SK-N-SH (cell line): ENCODE measurements at regions not wholly inside any gene's neighbourhood (a gene's known extent, or its start where the extent isn't known, plus 50 kb on each side); places are given as distances from the start of the nearest gene placed in this dataset.

Source experiments
- CTCF ChIA-PET: fragments of 300-600, 350-600 bp; formaldehyde crosslinking; extraction: SDS; loops from one replicate; lab custom pipeline; 2021; lab: Yijun Ruan, JAX
- POLR2A ChIA-PET: fragments of 350-600 bp; sonication (Branson Sonifier 250); formaldehyde crosslinking; extraction: SDS; loops from one replicate; lab custom pipeline; 2020; ENCODE audit warnings: antibody characterized with exemption, inconsistent platforms; lab: Yijun Ruan, JAX
- DNase-seq: peaks from one replicate; pipeline ENCODE4 v3.0.0; 2012
- H2AFZ ChIP-seq: fragments of 200-600 bp; sonication (generic); 2 replicates; pipeline ENCODE4 v1.8.1; 2016; ENCODE audit warnings: antibody characterized with exemption, mild to moderate bottlenecking, low read depth
- H3F3A ChIP-seq: fragments of 200-600 bp; sonication (generic); replicated peaks from 2 replicates; pipeline ENCODE3; 2016; ENCODE audit warnings: antibody characterized with exemption, mild to moderate bottlenecking; ENCODE audit not compliant: insufficient read depth
- H3K27ac ChIP-seq, 2 experiments: fragments of 200-500 bp in 1 of 2; fragments of 200-600 bp in 1 of 2; sonication (Bioruptor generic) in 1 of 2; sonication (generic), shearing (Covaris generic) in 1 of 2; 2 replicates each; pipeline versions ENCODE4 v1.5.1 to v1.6.1; 2014 to 2016; ENCODE audit warnings: low read depth in 2 of 2, inconsistent platforms in 1 of 2, low read length in 1 of 2, mild to moderate bottlenecking in 1 of 2, mixed read lengths in 1 of 2
- H3K27me3 ChIP-seq: fragments of 200-600 bp; sonication (generic), shearing (Covaris generic); 2 replicates; pipeline ENCODE4 v1.6.1; 2016; ENCODE audit warnings: mixed run types; ENCODE audit not compliant: insufficient read depth
- H3K36me3 ChIP-seq, 2 experiments: fragments of 200-500 bp in 1 of 2; fragments of 200-600 bp in 1 of 2; sonication (Bioruptor generic) in 1 of 2; sonication (generic) in 1 of 2; replicated peaks in 1 of 2; 2 replicates each; pipeline versions ENCODE3 to v1.5.1; 2014 to 2016; ENCODE audit warnings: low read length in 1 of 2, mild to moderate bottlenecking in 1 of 2; ENCODE audit not compliant: insufficient read depth in 2 of 2, control insufficient read depth in 1 of 2
- H3K4me1 ChIP-seq, 2 experiments: fragments of 200-500 bp in 1 of 2; fragments of 200-600 bp in 1 of 2; sonication (Bioruptor generic) in 1 of 2; sonication (generic), shearing (Covaris generic) in 1 of 2; 2 replicates each; pipeline versions ENCODE4 v1.5.1 to v1.6.1; 2014 to 2016; ENCODE audit warnings: low read depth in 1 of 2, low read length in 1 of 2, mixed run types in 1 of 2; ENCODE audit not compliant: insufficient read depth in 2 of 2, control insufficient read depth in 1 of 2
- H3K4me2 ChIP-seq: fragments of 200-600 bp; sonication (generic), shearing (Covaris generic); 2 replicates; pipeline ENCODE4 v1.6.1; 2017; ENCODE audit warnings: mixed run types
- H3K4me3 ChIP-seq, 2 experiments: fragments of 200-500 bp in 1 of 2; fragments of 200-600 bp in 1 of 2; sonication (Bioruptor generic) in 1 of 2; sonication (generic), shearing (Covaris generic) in 1 of 2; 2 replicates each; pipeline versions ENCODE4 v1.5.1 to v1.8.1; 2014 to 2016; ENCODE audit warnings: low read depth in 2 of 2, inconsistent platforms in 1 of 2, low read length in 1 of 2, mild to moderate bottlenecking in 1 of 2, mixed read lengths in 1 of 2, moderate library complexity in 1 of 2
- H3K79me2 ChIP-seq: fragments of 200-600 bp; sonication (generic); 2 replicates; pipeline ENCODE4 v1.8.1; 2017; ENCODE audit warnings: mild to moderate bottlenecking; ENCODE audit not compliant: insufficient read depth
- H3K9ac ChIP-seq: fragments of 200-600 bp; sonication (generic); 2 replicates; pipeline ENCODE4 v1.6.1; 2017; ENCODE audit warnings: mixed run types
- H3K9me2 ChIP-seq: fragments of 200-600 bp; sonication (generic); 2 replicates; pipeline ENCODE4 v1.6.1; 2017; ENCODE audit warnings: mixed run types
- H3K9me3 ChIP-seq: fragments of 200-600 bp; sonication (generic); 2 replicates; pipeline ENCODE4 v1.6.1; 2017; ENCODE audit warnings: mixed run types, mild to moderate bottlenecking, moderate library complexity
- H4K20me1 ChIP-seq: fragments of 200-600 bp; sonication (generic); 2 replicates; pipeline ENCODE4 v1.6.1; 2017; ENCODE audit warnings: mild to moderate bottlenecking, mixed run types; ENCODE audit not compliant: insufficient read depth
- FOSL2 ChIP-seq: IDR thresholded peaks from 2 replicates; pipeline ENCODE4 v1.4.0; 2012; ENCODE audit warnings: low read depth, mild to moderate bottlenecking, moderate library complexity, borderline replicate concordance
- GATA2 ChIP-seq: sonication (generic); formaldehyde crosslinking; IDR thresholded peaks from 2 replicates; pipeline ENCODE4 v1.5.0; 2020; ENCODE audit warnings: mild to moderate bottlenecking, missing genetic modification reagents
- JUND ChIP-seq: IDR thresholded peaks from 2 replicates; pipeline ENCODE4 v1.4.0; 2012
- NFIC ChIP-seq: IDR thresholded peaks from 2 replicates; pipeline ENCODE4 v1.4.0; 2012; ENCODE audit warnings: borderline replicate concordance
- NRF1 ChIP-seq: IDR thresholded peaks from 2 replicates; pipeline ENCODE4 v1.6.1; 2012; ENCODE audit warnings: low read depth, mild to moderate bottlenecking, low read length
- RCOR1 ChIP-seq: fragments of 150-350 bp; IDR thresholded peaks from 2 replicates; pipeline ENCODE4 v1.6.1; 2017; ENCODE audit warnings: antibody characterized with exemption, low read length
- TAF1 ChIP-seq: IDR thresholded peaks from 2 replicates; pipeline ENCODE4 v1.6.1; 2012; ENCODE audit warnings: low read depth, mild to moderate bottlenecking, low read length, moderate library complexity, borderline replicate concordance
- TCF12 ChIP-seq: IDR thresholded peaks from 2 replicates; pipeline ENCODE4 v1.4.0; 2012
- TEAD4 ChIP-seq: IDR thresholded peaks from 2 replicates; pipeline ENCODE4 v1.4.0; 2012; ENCODE audit warnings: mild to moderate bottlenecking, borderline replicate concordance; ENCODE audit not compliant: insufficient read depth
- YY1 ChIP-seq: IDR thresholded peaks from 2 replicates; pipeline ENCODE4 v1.4.0; 2012; ENCODE audit warnings: low read depth, mild to moderate bottlenecking
- WGBS: methylation state at CpG from one replicate; pipeline ENCODE4 v1.1.6; 2017; ENCODE audit warnings: low lambda C conversion rate; 5-methylcytosine and 5-hydroxymethylcytosine counted together
- TF ChIP-seq, protein P1 (sequence below): fragments of 150-350 bp; IDR thresholded peaks from 2 replicates; pipeline ENCODE4 v1.6.1; 2017; ENCODE audit warnings: antibody characterized with exemption, low read length, low read depth, borderline replicate concordance
- TF ChIP-seq, protein P2 (sequence below): IDR thresholded peaks from 2 replicates; pipeline ENCODE4 v1.6.1; 2012; ENCODE audit warnings: mild to moderate bottlenecking, low read depth, low read length, moderate library complexity

DNA sequence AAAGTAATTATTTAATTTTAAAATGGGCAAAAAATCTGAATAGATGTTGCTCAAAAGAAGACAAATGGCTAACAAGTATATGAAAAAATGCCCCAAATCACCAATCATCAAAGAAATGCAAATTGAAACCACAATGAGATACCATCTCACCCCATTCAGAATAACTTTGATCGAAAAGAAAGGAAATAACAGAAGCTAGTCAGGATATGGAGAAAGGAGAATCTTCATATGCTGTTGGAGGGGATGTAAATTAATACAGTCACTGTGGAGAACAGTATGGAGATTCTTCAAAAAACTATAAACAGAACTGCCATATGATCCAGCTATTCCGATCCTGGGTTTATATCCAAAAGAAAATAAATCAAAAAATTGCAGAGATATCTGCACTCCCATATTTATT is 418.5 kb upstream of the RGMB start:
- ChIA-PET POLR2A (no interaction called here), CTCF (no interaction called here)
- Histone ChIP-seq H3K4me1 (no peaks in the 10 kb centered on the region), H3K9me3 (peaks cover 14% of the 10 kb centered on the region), H3K9me2 (no peaks in the 10 kb centered on the region), H3K36me3 (peaks cover 0 to 12% of the 10 kb centered on the region in 2 experiments), H3K9ac (no peak overlapping the region), H3K27me3 (no peaks in the 10 kb centered on the region), H3K4me3 (no peak overlapping the region), H3K27ac (no peak overlapping the region), H3F3A (peaks cover 4% of the 10 kb centered on the region), H4K20me1 (no peaks in the 10 kb centered on the region), H2AFZ (no peak overlapping the region), H3K4me2 (no peak overlapping the region), H3K79me2 (no peaks in the 10 kb centered on the region)
- 71% methylated on average over 2 of the region's 2 CpGs for WGBS
- no peak for DNase-seq
- TF ChIP-seq YY1: no peak
- no peak for TF ChIP-seq GATA2
- TF ChIP-seq TCF12: no peak
- TF ChIP-seq TAF1: no peak
- no peak for TF ChIP-seq FOSL2
- TF ChIP-seq NFIC: no peak

DNA sequence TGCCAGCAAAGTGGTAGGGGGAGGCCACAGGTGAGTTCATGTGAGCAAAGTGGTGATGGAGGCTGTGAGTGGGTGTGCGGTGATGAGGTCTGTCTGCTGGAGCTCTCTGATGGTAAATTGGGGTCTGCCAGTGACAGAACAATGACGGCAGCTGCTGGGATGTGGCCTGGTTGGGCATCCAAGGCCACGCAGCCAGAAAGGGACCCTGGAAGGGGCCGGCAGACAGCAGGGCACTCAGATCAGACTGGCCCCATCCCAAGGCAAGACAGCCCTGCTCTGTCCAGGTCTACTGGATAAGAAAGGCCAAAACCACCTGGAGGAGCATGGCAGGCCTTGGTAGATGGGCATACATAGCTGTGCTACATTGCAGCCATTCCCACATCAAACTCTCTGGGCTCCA is 412.9 kb upstream of the RGMB start:
- no peaks in the 10 kb centered on the region for H3K79me2 ChIP-seq
- H3K27me3 ChIP-seq: no peaks in the 10 kb centered on the region
- no peak overlapping the region for H3K9ac ChIP-seq
- ChIA-PET CTCF (interaction anchor here (1.5 kb wide), 1 partner anchor 8 kb away, joined by 3 read pairs; no protein-coding TSS in a partner anchor), POLR2A (no interaction called here)
- H3K27ac ChIP-seq: no peak overlapping the region
- H3K36me3 ChIP-seq: no peaks in the 10 kb centered on the region
- H4K20me1 ChIP-seq: no peaks in the 10 kb centered on the region
- H3K9me3 ChIP-seq: no peaks in the 10 kb centered on the region
- DNase-seq: no peak
- no peaks in the 10 kb centered on the region for H3F3A ChIP-seq
- TF ChIP-seq TEAD4 (no peak), JUND (no peak), NFIC (no peak), NRF1 (no peak), RCOR1 (no peak)
- TF ChIP-seq, protein P1, sequence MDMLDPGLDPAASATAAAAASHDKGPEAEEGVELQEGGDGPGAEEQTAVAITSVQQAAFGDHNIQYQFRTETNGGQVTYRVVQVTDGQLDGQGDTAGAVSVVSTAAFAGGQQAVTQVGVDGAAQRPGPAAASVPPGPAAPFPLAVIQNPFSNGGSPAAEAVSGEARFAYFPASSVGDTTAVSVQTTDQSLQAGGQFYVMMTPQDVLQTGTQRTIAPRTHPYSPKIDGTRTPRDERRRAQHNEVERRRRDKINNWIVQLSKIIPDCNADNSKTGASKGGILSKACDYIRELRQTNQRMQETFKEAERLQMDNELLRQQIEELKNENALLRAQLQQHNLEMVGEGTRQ: no peak
- TF ChIP-seq, protein P2, sequence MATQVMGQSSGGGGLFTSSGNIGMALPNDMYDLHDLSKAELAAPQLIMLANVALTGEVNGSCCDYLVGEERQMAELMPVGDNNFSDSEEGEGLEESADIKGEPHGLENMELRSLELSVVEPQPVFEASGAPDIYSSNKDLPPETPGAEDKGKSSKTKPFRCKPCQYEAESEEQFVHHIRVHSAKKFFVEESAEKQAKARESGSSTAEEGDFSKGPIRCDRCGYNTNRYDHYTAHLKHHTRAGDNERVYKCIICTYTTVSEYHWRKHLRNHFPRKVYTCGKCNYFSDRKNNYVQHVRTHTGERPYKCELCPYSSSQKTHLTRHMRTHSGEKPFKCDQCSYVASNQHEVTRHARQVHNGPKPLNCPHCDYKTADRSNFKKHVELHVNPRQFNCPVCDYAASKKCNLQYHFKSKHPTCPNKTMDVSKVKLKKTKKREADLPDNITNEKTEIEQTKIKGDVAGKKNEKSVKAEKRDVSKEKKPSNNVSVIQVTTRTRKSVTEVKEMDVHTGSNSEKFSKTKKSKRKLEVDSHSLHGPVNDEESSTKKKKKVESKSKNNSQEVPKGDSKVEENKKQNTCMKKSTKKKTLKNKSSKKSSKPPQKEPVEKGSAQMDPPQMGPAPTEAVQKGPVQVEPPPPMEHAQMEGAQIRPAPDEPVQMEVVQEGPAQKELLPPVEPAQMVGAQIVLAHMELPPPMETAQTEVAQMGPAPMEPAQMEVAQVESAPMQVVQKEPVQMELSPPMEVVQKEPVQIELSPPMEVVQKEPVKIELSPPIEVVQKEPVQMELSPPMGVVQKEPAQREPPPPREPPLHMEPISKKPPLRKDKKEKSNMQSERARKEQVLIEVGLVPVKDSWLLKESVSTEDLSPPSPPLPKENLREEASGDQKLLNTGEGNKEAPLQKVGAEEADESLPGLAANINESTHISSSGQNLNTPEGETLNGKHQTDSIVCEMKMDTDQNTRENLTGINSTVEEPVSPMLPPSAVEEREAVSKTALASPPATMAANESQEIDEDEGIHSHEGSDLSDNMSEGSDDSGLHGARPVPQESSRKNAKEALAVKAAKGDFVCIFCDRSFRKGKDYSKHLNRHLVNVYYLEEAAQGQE: no peak
- no peak overlapping the region for H2AFZ ChIP-seq
- H3K9me2 ChIP-seq: no peaks in the 10 kb centered on the region
- H3K4me3 ChIP-seq: no peak overlapping the region
- WGBS: no CpG with 5 or more reads among the region's 4 CpGs
- H3K4me2 ChIP-seq: no peak overlapping the region
- H3K4me1 ChIP-seq: peaks cover 0 to 2% of the 10 kb centered on the region in 2 experiments; a peak in 1 of 4 replicates
